HG03521 (cell line): ENCODE measurements at regions not wholly inside any gene's neighbourhood (a gene's known extent, or its start where the extent isn't known, plus 50 kb on each side); places are given as distances from the start of the nearest gene placed in this dataset.

ENCODE experiments used
- ATAC-seq: cut with Tn5 transposase; IDR thresholded peaks from one replicate; pipeline ENCODE4 v1.9.1; 2021; ENCODE audit warnings: mild to moderate bottlenecking, moderate library complexity; ENCODE audit not compliant: unreplicated experiment

DNA sequence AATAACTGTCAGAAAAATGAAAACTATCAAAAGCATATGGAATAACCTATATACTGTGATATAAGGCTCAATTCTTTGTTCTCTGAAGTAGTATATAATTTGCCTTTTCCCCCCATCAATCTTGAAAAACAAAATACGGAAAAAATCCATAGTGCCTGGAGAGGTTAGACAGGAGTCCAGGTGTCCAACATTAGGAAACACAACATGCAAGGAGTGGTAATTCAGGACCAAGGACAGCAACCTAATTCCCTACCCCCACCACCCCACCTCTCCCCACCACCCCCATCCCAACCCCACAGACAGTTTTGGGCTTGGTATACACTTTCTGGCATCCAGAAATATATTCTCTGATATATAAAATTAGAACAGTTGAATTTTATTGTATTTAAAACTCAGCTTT lies 55.1 kb upstream of the SLC25A26 start:
- no peak for ATAC-seq

DNA sequence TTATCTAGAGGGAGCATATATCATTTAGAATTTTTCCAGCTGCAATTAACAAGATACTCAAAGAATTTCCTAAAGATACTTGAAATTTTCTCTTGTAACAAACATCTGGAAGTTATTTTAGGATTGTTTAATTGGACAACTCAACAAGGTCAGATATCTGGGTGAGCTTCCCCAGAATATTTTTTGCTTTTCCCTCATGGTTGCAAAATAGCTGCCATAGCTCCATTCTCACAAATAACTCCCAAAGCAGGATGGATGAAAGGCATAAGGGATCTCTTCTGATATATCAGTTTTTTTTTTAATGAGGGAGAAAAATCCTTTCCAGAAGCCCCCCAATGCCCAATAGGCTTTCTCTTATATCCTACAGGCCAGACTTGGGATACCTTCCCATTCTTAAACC lies 56.6 kb upstream of the SLC25A26 start:
- ATAC-seq: no peak

DNA sequence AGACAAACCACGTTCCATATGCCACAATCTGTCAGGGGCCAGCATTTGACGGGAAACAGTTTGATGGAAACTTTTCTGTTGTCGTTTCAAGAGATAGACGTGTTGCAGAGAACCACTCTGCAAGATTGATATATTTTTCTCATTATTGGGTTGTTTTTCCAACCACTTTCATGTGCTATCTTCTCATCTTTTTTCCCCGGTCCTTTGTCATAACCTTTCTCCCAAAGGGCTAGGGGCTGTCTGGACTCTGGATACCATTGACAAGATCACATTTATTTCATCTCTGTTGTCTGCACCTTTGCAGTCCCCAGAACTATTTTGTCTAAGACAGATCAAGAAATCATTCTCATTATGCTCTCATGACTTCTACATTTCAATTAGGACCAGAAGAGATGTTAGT lies 57.6 kb upstream of the SLC25A26 start:
- ATAC-seq: no peak

DNA sequence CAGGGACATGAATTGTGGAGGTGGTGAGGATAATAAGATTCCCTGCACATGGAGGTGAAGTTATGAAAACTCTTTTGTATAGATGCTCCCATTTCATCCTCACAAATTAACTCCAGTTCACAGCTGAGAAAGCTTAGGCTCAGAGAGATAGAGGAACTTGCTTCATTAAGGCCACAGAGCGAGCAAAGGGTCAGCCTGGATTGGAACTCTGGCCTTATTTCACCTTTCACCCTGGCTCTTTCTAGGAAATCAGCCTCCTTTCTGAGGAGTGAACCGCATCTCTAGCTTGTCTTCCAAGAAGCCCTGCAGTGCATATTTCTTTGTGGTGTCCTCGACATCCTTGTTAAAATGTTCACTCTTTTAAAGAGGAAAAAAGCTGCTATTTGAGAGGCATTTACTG lies 58.0 kb upstream of the SLC25A26 start:
- no peak for ATAC-seq

DNA sequence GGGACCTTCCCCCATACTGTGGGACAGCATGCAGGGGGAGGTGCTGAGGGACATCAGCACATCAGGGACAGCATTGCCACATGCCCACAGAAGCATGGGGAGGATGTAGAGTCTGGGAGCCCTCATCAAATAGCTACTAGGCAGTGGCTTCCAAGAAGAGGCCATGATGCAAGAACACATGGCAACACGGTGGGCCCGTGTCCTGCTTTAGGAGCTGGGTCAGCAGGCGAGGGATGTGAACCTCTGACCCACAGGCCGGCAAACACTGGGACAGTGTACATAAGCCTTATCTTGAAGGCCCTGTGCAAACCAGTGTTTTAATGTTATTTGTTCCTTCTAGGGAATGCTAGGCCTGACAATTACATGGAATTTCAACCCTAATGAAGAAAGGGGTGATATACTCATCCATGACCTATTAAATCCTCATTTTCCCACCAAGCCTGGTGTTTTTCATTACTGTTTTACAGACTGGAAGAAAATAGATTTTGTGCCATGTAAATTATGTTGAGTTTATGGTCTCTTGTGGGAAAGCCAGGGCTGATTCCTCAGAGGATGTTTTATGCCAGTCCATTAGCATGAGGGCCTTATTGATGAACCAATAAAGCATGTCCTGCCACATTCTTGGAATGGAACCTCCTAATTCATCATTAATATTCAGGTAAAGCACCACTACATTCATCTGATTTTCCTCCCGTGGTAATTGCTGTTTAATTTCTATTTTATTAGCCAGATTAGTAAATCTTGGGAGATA lies 61.7 kb upstream of the SLC25A26 start:
- ATAC-seq: no peak

DNA sequence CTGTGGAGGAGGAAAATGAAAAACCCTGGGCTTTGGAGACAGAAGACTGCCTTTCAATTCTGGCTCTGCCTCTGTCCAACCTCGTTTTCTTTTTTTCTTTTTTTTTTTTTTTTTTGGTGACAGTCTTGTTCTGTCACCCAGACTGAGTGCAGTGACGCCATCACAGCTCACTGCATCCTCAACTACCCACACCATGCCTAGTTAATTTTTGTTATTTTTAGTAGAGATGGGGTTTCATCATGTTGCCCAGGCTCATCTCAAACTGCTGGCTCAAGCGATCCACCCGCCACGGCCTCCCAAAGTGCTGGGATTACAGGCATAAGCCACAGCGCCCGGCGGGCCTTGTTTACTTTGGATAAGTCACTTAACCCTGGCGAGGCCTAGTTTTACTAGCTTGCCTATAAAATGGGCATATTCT lies 66.3 kb upstream of the SLC25A26 start:
- ATAC-seq: no peak

DNA sequence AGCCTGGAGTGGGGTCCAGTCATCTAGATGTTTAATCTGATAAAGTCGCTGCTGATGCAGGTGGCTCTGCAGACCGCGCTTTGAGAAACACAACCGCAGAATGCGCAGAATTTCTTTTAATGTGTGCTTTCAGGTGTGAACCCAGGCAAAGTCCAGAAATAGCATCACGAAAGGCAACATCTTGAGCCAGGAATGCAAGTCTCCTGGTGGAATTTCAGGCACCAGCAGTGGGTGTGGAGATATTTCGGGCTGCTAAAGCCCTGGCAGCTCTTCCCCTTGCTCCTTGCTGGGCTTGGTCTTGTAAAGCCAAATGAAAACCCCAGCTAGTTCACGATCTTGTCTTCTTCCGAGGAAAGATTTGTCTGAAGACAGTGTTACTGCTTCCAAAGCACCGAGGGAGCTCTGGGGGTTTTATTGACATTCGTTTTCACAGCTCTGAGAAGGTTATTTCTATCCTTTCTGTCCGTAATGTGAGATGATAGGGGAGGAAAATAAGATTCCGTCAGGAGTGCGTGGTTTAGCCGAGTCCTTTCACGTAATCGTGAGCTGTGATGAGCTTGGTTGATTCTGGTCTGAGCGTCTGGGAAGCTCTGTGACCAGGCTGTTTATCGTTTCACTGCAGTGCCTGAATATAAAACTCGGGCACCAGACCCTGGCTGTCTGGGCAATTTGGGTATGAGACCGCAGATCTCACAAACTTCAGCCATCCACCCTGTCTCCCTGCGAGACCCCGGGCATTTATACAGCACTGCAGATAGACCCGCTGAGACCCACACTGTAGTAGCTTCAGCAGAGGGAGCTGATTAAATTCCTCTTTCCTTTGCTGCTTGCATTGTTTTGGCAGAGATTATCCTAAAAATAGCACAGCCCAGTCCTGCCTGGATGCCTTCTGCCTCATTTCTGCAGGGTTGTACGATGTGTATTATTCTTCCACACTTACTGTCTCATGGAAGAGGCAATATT lies 67.0 kb upstream of the SLC25A26 start:
- no peak for ATAC-seq

DNA sequence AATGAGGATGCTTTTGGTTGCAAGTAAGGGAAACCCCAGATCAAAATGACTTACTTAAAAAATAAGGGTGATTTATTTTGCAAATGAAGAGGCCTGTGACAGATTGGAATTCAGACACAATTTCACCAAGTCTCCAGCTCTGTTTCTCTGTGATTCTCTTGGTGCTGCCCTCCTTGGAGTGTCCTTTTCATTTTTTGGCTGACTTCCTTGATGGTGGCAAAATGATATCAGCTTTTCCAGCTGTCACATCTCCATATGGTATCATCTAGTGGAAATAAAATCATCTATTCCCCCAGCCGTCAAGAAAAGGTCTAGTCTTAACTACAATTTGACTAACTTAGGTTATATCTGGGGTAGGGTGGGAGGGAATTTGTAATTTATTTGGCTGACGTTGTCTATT lies 68.5 kb upstream of the SLC25A26 start:
- no peak for ATAC-seq

DNA sequence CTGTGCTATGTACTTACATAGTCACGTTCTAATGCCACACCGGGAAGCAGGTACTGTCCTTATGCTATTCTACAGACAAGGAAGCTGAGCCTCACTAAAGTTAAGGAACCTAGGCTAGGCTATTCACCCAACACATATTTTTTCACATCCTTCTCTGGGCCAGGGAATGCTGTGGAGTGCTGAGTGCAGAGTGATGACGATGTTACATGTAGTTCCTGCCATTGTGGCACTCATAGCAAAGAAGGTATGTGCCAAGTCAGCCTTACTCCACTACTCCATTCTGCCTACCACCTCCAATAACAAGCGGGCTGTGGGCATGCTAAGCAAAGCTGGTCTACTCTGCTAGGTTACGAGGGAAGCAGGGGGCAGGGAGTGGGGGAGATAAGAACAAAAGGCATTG lies 69.8 kb upstream of the SLC25A26 start:
- ATAC-seq: no peak

DNA sequence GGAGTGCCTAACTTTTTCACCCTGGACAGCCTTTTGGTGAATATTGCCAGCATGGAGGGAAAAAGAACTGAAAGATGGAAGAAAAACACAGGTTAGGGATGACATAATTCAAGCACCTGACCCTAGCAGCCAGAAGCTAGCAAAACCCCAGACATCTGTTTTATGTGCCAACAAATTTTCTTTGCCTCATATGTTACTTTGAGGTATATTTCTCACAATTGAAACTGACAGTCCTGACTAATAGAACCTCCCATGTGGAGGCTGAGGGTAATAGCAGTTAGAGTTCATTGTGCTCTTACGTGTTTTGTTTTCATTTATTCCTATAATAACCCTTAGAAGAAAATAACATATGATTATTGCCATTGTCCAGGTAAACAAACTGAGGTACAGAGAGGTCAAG lies 71.5 kb upstream of the SLC25A26 start:
- no peak for ATAC-seq

DNA sequence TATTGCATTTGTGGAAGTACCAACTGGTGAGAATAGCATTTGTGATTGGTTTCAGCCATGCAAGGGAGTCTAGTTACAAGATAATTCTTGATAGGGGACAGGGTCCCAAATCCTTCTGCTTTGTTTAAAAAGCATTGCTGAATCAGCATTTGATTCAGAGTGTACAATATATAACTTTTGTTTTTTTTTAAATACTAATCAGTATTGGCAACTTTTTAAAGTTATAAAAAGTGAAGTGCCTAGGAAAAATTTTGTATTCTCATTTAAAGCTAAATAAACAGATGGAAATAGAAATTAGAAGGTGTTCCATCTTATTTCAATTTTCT lies 75.4 kb upstream of the SLC25A26 start:
- no peak for ATAC-seq

DNA sequence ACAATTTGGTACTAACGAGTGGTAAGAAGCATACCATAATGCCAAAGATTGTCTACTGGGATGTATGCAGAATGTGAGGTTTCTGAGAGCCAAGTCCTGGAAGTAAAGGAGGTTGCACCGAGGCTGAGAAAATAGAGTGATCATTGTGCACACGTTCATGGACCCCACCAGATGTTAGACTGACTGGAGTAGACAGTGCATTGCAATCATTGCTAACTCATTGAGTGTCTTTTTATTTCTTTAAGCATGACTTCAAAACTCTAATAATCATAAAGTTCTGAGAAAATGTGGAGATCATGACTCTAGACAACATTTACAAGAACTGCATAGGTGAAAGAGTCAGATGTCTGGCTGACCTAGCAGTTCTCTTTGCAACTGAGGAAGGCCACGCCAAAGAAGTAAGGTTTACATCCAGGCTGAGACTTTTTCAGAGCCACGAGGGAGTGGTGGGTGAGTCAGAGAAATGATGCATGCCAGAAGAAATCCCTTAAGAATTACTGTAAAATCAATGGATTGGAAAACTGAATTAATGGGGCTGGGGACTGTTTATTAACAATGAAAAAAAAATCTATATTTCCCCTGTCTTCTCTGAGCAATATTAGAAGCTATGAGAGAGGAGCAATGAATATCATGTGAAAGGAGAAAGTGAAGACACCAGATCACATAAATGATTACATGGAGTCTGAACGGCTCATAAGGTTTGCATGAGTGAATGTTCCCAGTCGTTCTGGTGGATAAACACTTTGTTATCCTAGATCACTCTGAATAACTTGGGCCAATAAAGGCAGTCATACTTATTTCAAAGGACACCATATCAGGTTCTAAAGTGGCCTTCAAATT lies 76.0 kb upstream of the SLC25A26 start:
- ATAC-seq: no peak

DNA sequence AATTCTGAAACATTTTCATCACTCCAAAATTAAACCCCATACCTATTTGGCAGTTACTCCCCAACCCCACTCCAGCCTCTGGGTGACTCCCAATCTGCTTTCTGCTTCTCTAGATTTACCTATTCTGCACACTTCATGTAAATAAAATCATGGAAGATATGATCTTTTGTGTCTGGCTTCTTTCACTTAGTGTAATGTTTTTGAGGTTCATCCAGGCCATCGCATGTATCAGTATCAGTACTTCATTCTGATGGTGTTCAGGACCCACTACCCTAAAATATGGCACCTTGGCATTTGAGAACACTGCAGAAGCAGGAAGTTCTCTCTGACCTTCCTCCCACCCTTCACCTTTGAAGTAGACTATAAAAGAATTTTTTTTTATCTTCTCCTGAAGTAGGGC lies 78.7 kb upstream of the SLC25A26 start:
- ATAC-seq: no peak

DNA sequence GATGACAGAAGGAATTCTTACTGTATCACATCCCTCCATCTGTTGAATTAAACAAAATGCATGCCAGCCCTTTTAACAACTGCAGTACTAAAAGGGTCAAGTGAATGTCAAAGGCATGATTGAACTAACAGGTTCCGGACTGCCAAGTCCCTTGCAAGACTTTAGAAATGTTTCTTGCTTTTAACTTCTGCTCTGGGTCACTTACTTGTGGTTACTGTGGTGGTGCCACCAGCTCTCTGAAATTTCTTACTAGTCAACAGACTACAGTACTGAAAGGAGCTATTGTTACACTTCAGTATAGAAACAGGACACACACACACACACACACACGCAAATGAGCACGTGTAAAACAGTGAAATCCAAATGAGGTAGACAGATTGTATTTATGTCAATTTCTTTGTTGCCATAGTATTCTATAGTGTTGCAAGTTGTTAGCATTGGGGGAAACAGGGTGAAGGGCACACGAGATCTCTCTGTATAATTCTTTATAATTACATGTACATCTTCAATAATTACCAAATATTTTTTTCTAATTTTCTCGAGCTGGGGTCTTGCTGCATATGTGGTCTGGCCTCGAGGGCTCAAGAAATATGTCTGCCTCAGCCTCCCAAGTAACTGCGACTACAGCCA lies 79.9 kb upstream of the SLC25A26 start:
- ATAC-seq: peak; percentile 62

DNA sequence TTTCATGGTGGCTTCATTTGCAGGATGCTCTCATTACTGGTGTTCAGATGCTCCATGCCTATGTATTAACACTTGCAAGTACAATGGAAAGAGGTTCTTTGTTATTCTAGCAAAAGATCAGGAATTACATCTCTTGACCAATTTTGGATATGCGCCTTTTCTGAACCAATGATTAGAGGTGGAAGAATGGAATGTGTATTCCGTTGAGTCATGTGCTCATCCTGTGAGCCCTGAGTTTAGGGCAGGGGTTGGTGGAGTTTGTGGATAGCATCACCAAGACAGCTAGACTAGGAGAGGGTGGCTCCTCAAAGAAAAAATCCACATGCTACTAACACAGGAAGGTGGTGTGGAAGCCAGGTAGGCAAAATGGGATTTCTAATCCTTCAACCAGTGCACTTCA lies 80.7 kb upstream of the SLC25A26 start:
- ATAC-seq: no peak

DNA sequence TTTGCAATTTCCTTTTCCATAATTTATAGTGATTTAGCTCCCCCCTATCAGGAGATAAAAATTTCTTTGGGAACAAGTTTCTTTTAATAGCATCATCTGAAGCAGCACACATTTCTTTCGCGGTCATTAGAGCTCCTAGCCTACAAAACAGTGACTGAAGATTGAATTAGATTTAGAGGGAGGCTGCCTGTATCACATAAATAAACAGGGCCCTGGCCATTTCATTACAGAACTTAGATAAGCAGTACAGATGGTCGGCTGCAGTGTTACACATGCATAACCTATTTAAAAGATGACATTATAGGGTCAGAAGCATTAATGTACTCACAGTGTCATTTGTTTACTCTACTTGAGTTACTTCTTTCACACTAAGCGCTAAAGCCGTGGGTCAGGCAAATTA lies 81.4 kb upstream of the SLC25A26 start:
- ATAC-seq: no peak

DNA sequence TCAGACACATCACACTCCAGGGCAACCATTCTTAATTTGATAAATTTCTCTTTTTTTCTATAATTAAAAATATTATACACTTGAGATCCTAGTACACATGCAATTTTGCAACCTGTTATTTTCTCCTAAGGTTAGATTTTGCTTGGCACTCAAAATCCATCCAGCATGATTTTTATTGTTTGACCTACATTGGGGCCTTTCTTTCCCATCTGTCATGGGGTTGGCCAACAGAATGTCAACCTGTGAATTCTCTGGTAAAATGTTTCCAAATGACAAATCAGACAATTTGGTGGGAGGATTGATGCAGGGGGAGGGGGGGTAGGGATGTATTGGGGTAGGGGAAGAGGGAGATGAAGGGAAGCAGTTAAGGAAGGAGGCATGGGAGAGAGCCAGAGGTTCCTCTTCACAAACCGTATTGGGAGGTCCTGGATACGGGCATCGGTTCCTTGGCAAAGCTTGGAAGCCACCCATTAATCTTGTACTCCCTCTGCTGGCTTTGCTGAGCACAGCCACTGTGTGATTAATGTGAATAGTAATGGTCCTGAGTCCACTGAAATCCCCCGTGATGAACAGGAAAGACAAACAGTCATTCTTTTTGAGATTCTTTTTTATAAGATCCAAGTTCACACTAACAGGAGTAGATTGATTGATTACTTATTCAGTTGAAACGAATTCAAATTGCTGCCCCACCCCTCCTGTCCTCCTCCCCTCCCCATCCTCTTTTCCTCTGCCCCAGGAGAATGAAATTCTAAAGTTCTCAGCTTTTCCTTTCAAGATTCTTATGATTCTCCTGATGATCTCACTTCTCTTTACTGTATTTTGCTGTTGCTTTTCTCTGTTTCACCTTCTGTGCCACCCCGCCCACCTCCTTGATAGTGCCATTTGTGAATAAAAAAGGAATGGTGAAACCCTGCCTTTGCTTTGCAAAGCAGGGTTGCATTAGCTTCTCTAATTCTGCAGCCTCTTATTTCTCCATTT lies 82.2 kb upstream of the SLC25A26 start:
- no peak for ATAC-seq

DNA sequence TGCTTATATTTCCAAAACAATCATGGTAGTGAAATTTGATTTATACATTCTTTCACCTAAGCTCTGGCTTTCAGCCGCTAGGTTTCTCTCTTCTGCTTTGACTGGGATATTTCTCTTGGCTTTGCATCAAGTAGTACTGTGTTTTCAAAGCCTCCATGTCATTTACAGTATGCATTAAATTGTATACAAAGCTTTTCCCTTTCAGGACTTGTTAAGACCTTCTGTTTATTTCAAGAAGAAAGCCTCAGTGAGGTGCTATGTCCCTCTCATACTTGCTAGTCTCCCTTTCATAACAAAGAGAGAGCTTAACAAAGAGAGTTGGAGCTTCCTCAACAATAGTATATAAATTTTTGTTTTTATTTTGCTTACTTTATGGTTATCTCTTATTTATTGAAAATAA lies 84.2 kb upstream of the SLC25A26 start:
- ATAC-seq: no peak

DNA sequence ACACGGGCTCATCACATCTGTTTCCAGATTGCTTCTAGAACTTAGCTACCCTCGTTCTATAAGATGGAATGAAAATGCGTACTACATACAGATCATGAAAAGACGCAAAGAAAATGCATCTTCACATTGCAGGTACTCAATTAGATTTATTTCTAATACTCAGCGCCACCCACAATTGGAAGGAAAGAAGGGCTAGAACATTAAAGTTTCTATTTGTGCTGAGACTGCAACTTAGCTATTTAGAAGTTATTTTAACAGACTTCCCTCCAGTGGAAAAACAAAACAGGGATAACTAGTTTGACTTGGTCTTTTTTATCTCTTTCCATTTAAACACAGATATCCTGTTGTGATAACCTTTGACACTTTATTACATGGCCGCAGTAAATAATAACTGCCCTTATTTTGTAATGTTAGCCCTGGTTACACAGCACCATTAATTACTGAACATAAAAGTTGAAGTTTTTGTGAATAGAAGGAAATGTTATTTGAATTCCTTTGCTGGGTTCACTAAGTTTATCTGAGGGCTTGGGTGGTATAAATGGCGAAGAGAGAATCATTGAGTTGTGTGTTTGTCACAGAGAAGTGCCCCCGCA lies 86.9 kb upstream of the SLC25A26 start:
- ATAC-seq: no peak
